NCI-H345 (cell line): ENCODE measurements at regions not wholly inside any gene's neighbourhood (a gene's known extent, or its start where the extent isn't known, plus 50 kb on each side); places are given as distances from the start of the nearest gene placed in this dataset.
"Not testable (repeated sequence)": the region's sequence is repeated elsewhere in the genome, so short reads cannot be mapped to it uniquely, and the experiment has no call there.

Experiments used
- DNase-seq: peaks from one replicate; lab custom pipeline; 2025; lab: John Stamatoyannopoulos, UW

GRCh38 chr10:8776926-8777622 is 722.6 kb downstream of the GATA3 start:
- DNase-seq, result no peak

GRCh38 chr10:8778713-8779112 is 724.2 kb downstream of the GATA3 start:
- no peak for DNase-seq

GRCh38 chr10:8787649-8788048 is 733.2 kb downstream of the GATA3 start:
- no peak for DNase-seq

- DNase-seq, result no peak
These were observed 735.9 kb downstream of the GATA3 start for GRCh38 chr10:8790390-8790789.

- DNase-seq, result no peak
These were observed 740.4 kb downstream of the GATA3 start for GRCh38 chr10:8794860-8795259.

GRCh38 chr10:8800426-8800825 is 745.9 kb downstream of the GATA3 start:
- DNase-seq, result no peak

GRCh38 chr10:8803992-8804391 is 749.5 kb downstream of the GATA3 start:
- DNase-seq, result no peak

GRCh38 chr10:8810677-8811076 is 756.2 kb downstream of the GATA3 start:
- no peak for DNase-seq

- DNase-seq, result no peak
These were observed 756.7 kb downstream of the GATA3 start for GRCh38 chr10:8811201-8811600.

- no peak for DNase-seq
These were observed 761.5 kb downstream of the GATA3 start for GRCh38 chr10:8815969-8816368.

- DNase-seq, result no peak
These were observed 762.8 kb downstream of the GATA3 start for GRCh38 chr10:8817299-8817698.

GRCh38 chr10:8825611-8826010 is 771.1 kb downstream of the GATA3 start:
- DNase-seq, result no peak

- no peak for DNase-seq
These were observed 775.1 kb downstream of the GATA3 start for GRCh38 chr10:8829592-8829991.

GRCh38 chr10:8830048-8830447 is 775.6 kb downstream of the GATA3 start:
- no peak for DNase-seq

- DNase-seq, result no peak
These were observed 776.4 kb downstream of the GATA3 start for GRCh38 chr10:8830876-8831275.

- no peak for DNase-seq
These were observed 781.1 kb downstream of the GATA3 start for GRCh38 chr10:8835453-8836167.

- no peak for DNase-seq
These were observed 785.9 kb downstream of the GATA3 start for GRCh38 chr10:8840356-8840755.

GRCh38 chr10:8844141-8844540 is 789.7 kb downstream of the GATA3 start:
- DNase-seq, result no peak

- DNase-seq, result no peak
These were observed 798.1 kb downstream of the GATA3 start for GRCh38 chr10:8852546-8852945.

- DNase-seq, result no peak
These were observed 798.6 kb downstream of the GATA3 start for GRCh38 chr10:8853048-8853447.

GRCh38 chr10:8868924-8869323 is 814.4 kb downstream of the GATA3 start:
- DNase-seq, result not testable (repeated sequence)

GRCh38 chr10:8873310-8873709 is 818.8 kb downstream of the GATA3 start:
- no peak for DNase-seq

- no peak for DNase-seq
These were observed 819.8 kb downstream of the GATA3 start for GRCh38 chr10:8874268-8874667.

GRCh38 chr10:8874972-8875371 is 820.5 kb downstream of the GATA3 start:
- no peak for DNase-seq
